ENCODE measurements at regions not wholly inside any gene's neighbourhood (a gene's known extent, or its start where the extent isn't known, plus 50 kb on each side); places are given as distances from the start of the nearest gene placed in this dataset.

- H3K9me3 ChIP-seq, result no peaks in the 10 kb centered on the region
- no peak for DNase-seq (ENCODE audit: extremely low spot score)
- H3K4me1 ChIP-seq, result no peaks in the 10 kb centered on the region
- H3K27me3 ChIP-seq, result no peaks in the 10 kb centered on the region
- intact Hi-C loops (cut with DNase I), result no loop called here
- TF ChIP-seq POLR2A (IDR thresholded peaks at IDR 0.05; ENCODE audit: low read depth) (no peak), EP300 (IDR thresholded peaks at IDR 0.05) (no peak), POLR2AphosphoS5 (IDR thresholded peaks at IDR 0.05) (no peak), CTCF (IDR thresholded peaks at IDR 0.05) (no peak)
- no peak overlapping the region for H3K27ac ChIP-seq (replicated peaks in 1 of 4)
- 96% methylated on average over 1 of the region's 1 CpG for WGBS
- H3K4me3 ChIP-seq, result no peak overlapping the region
- H3K36me3 ChIP-seq, result no peaks in the 10 kb centered on the region
Observed at GRCh38 chr9:27945386-27945785, 372.1 kb upstream of the C9orf72 start.

GRCh38 chr9:27950382-27950781 is 377.1 kb upstream of the C9orf72 start:
- Histone ChIP-seq H3K4me1 (no peaks in the 10 kb centered on the region), H3K4me3 (no peak overlapping the region), H3K27ac (replicated peaks in 1 of 4) (no peak overlapping the region), H3K9me3 (no peaks in the 10 kb centered on the region), H3K36me3 (no peaks in the 10 kb centered on the region), H3K27me3 (no peaks in the 10 kb centered on the region)
- no peak for DNase-seq (ENCODE audit: extremely low spot score)
- TF ChIP-seq POLR2A (IDR thresholded peaks at IDR 0.05; ENCODE audit: low read depth) (no peak), POLR2AphosphoS5 (IDR thresholded peaks at IDR 0.05) (no peak), CTCF (IDR thresholded peaks at IDR 0.05) (no peak), EP300 (IDR thresholded peaks at IDR 0.05) (no peak)
- 86% methylated on average over 8 of the region's 8 CpGs for WGBS
- intact Hi-C loops (cut with DNase I), result no loop called here

GRCh38 chr9:27954858-27955257 is 381.6 kb upstream of the C9orf72 start:
- Histone ChIP-seq H3K27ac (replicated peaks in 1 of 4) (no peak overlapping the region), H3K36me3 (no peaks in the 10 kb centered on the region), H3K9me3 (no peaks in the 10 kb centered on the region), H3K27me3 (no peaks in the 10 kb centered on the region), H3K4me1 (no peaks in the 10 kb centered on the region), H3K4me3 (no peak overlapping the region)
- 71% methylated on average over 1 of the region's 1 CpG for WGBS
- intact Hi-C loops (cut with DNase I), result no loop called here
- DNase-seq (ENCODE audit: extremely low spot score), result no peak
- TF ChIP-seq EP300 (IDR thresholded peaks at IDR 0.05) (no peak), CTCF (IDR thresholded peaks at IDR 0.05) (no peak), POLR2AphosphoS5 (IDR thresholded peaks at IDR 0.05) (no peak), POLR2A (IDR thresholded peaks at IDR 0.05; ENCODE audit: low read depth) (no peak)

- Histone ChIP-seq H3K4me1 (no peaks in the 10 kb centered on the region), H3K27ac (replicated peaks in 1 of 4) (no peak overlapping the region), H3K9me3 (no peaks in the 10 kb centered on the region), H3K4me3 (no peak overlapping the region), H3K27me3 (no peaks in the 10 kb centered on the region), H3K36me3 (no peaks in the 10 kb centered on the region)
- TF ChIP-seq POLR2A (IDR thresholded peaks at IDR 0.05; ENCODE audit: low read depth), result no peak
- TF ChIP-seq POLR2AphosphoS5 (IDR thresholded peaks at IDR 0.05), result no peak
- TF ChIP-seq CTCF (IDR thresholded peaks at IDR 0.05), result no peak
- no peak for TF ChIP-seq EP300 (IDR thresholded peaks at IDR 0.05)
- intact Hi-C loops (cut with DNase I), result no loop called here
- no peak for DNase-seq (ENCODE audit: extremely low spot score)
Observed at GRCh38 chr9:27963836-27964235, 390.6 kb upstream of the C9orf72 start.

GRCh38 chr9:27967210-27967609 is 393.9 kb upstream of the C9orf72 start:
- no peaks in the 10 kb centered on the region for H3K36me3 ChIP-seq
- H3K27ac ChIP-seq (replicated peaks in 1 of 4), result no peak overlapping the region
- intact Hi-C loops (cut with DNase I), result no loop called here
- WGBS, result 65% methylated on average over 2 of the region's 2 CpGs
- no peak overlapping the region for H3K4me3 ChIP-seq
- H3K27me3 ChIP-seq, result no peaks in the 10 kb centered on the region
- H3K9me3 ChIP-seq, result no peaks in the 10 kb centered on the region
- TF ChIP-seq POLR2A (IDR thresholded peaks at IDR 0.05; ENCODE audit: low read depth) (no peak), CTCF (IDR thresholded peaks at IDR 0.05) (no peak), EP300 (IDR thresholded peaks at IDR 0.05) (no peak), POLR2AphosphoS5 (IDR thresholded peaks at IDR 0.05) (no peak)
- DNase-seq (ENCODE audit: extremely low spot score), result no peak
- H3K4me1 ChIP-seq, result no peaks in the 10 kb centered on the region

All from esophagus muscularis mucosa (tissue), 4 donors.